Esophagus muscularis mucosa (tissue), 4 donors: ENCODE measurements at regions not wholly inside any gene's neighbourhood (a gene's known extent, or its start where the extent isn't known, plus 50 kb on each side); places are given as distances from the start of the nearest gene placed in this dataset.

ENCODE experiments used
- DNase-seq: peaks from one replicate; pipeline ENCODE4 v3.0.0-alpha.2; 2017; ENCODE audit errors: extremely low spot score
- H3K27ac ChIP-seq, 4 donors: fragments of 200-600 bp; sonication (generic); replicated peaks in 1 of 4; 1 replicate in 3 of 4; 2 replicates in 1 of 4; pipeline ENCODE4 v1.5.1; 2016 to 2019; ENCODE audit warnings: mild to moderate bottlenecking in 1 of 4
- H3K27me3 ChIP-seq, 4 donors: fragments of 200-600 bp; sonication (generic); one replicate each; pipeline versions ENCODE4 v1.5.1 to v1.6.0; 2016 to 2019
- H3K36me3 ChIP-seq, 4 donors: fragments of 200-600 bp; sonication (generic); one replicate each; pipeline ENCODE4 v1.5.1; 2016 to 2019
- H3K4me1 ChIP-seq, 4 donors: fragments of 200-600 bp; sonication (generic); one replicate each; pipeline ENCODE4 v1.5.1; 2016 to 2019
- H3K4me3 ChIP-seq, 4 donors: fragments of 200-600 bp; sonication (generic); 1 replicate in 2 of 4; 2 replicates in 2 of 4; pipeline ENCODE4 v1.5.1; 2016 to 2019; ENCODE audit warnings: mild to moderate bottlenecking in 4 of 4, moderate library complexity in 1 of 4
- H3K9me3 ChIP-seq, 4 donors: fragments of 200-600 bp; sonication (generic); 1 replicate in 3 of 4; 2 replicates in 1 of 4; pipeline ENCODE4 v1.5.1; 2016 to 2019
- EP300 ChIP-seq: sonication (generic); formaldehyde crosslinking; IDR thresholded peaks from one replicate; pipeline ENCODE4 v1.6.1; 2017; ENCODE audit warnings: antibody characterized with exemption
- POLR2A ChIP-seq: fragments of 450-650 bp; IDR thresholded peaks from one replicate; pipeline ENCODE4 v1.6.1; 2017; ENCODE audit warnings: antibody characterized with exemption, moderate library complexity, mild to moderate bottlenecking, low read depth
- POLR2AphosphoS5 ChIP-seq, 2 donors: sonication (generic); formaldehyde crosslinking; IDR thresholded peaks; one replicate each; pipeline ENCODE4 v1.6.1; 2017; ENCODE audit warnings: antibody characterized with exemption in 2 of 2
- WGBS: methylation state at CpG from one replicate; pipeline ENCODE4 v1.1.5; 2018; 5-methylcytosine and 5-hydroxymethylcytosine counted together
- intact Hi-C: fragments of 100-400 bp; cut with DNase I; formaldehyde crosslinking; loops from one replicate; pipeline ENCODE4 v1.15.1; 2023
- TF ChIP-seq, protein P1 (sequence below), 3 experiments: fragments of 200-600 bp in 2 of 3; fragments of 450-650 bp in 1 of 3; sonication (generic) in 2 of 3; IDR thresholded peaks; one replicate each; pipeline ENCODE4 v1.5.1; 2017 to 2019; ENCODE audit warnings: antibody characterized with exemption in 3 of 3, mild to moderate bottlenecking in 2 of 3, moderate library complexity in 1 of 3

DNA sequence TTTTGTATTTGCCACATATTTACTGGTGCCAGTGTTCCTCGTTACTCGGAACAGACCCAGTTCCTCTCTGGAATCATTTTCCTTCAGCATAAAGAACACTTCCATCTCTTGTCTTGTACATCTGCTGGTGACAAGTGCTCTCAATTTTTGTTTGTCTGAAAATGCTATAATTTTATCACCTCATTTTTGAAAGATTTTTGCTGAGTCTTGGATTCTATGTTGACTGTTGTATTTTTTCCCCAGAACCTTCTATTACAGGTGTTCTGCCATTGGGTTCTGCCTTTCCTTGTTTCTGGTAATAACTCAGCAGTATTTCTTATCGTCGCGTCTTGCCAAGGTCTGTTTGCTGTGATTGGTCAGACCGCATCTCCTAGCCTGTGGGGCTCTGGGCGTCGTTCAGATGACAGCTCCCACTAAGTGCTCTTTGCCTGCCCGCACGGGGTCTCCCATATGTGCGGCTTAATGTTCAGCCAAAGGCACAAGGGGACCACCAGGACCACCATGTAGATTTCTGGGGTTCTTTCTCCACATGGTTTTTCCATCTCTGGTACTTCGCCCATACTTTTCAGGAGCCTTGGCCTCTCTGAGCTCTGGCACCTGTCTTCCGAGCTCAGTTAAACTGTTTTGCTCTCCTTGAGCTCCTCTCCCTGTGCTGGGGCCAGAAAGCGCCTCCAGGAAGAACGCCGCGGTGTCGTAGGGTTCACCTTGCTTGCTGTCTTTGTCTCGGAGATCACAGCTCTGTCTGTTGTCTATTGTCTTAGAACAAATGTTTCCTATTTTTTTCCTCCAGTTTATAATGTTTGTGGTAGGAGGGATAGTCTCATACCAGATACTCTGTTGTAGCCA is 80.0 kb downstream of the METRNL start:
- Histone ChIP-seq H3K9me3 (no peaks in the 10 kb centered on the region), H3K4me3 (no peak overlapping the region), H3K4me1 (peaks cover 0 to 7% (median 1%) of the 10 kb centered on the region in 4 donors), H3K36me3 (no peaks in the 10 kb centered on the region), H3K27me3 (peaks cover 0 to 3% (median 0%) of the 10 kb centered on the region in 4 donors), H3K27ac (no peak overlapping the region)
- no peak for DNase-seq
- no peak for TF ChIP-seq POLR2AphosphoS5 (IDR thresholded peaks at IDR 0.05)
- TF ChIP-seq POLR2A = no peak
- TF ChIP-seq, protein P1, sequence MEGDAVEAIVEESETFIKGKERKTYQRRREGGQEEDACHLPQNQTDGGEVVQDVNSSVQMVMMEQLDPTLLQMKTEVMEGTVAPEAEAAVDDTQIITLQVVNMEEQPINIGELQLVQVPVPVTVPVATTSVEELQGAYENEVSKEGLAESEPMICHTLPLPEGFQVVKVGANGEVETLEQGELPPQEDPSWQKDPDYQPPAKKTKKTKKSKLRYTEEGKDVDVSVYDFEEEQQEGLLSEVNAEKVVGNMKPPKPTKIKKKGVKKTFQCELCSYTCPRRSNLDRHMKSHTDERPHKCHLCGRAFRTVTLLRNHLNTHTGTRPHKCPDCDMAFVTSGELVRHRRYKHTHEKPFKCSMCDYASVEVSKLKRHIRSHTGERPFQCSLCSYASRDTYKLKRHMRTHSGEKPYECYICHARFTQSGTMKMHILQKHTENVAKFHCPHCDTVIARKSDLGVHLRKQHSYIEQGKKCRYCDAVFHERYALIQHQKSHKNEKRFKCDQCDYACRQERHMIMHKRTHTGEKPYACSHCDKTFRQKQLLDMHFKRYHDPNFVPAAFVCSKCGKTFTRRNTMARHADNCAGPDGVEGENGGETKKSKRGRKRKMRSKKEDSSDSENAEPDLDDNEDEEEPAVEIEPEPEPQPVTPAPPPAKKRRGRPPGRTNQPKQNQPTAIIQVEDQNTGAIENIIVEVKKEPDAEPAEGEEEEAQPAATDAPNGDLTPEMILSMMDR (IDR thresholded peaks at IDR 0.05) = no peak
- no peak for TF ChIP-seq EP300
- intact Hi-C loops = no loop called here
- 90% methylated on average over 19 of the region's 19 CpGs for WGBS

GRCh38 chr17:83160443-83161297 is 81.3 kb downstream of the METRNL start:
- TF ChIP-seq, protein P1 (IDR thresholded peaks at IDR 0.05) = no peak
- TF ChIP-seq POLR2A (no peak), EP300 (no peak), POLR2AphosphoS5 (IDR thresholded peaks at IDR 0.05) (no peak)
- no peak overlapping the region for H3K27ac ChIP-seq
- 84% methylated on average over 19 of the region's 19 CpGs for WGBS
- no peak overlapping the region for H3K4me3 ChIP-seq
- intact Hi-C loops = no loop called here
- H3K9me3 ChIP-seq = no peaks in the 10 kb centered on the region
- no peaks in the 10 kb centered on the region for H3K36me3 ChIP-seq
- no peaks in the 10 kb centered on the region for H3K4me1 ChIP-seq
- peak; percentile 74 for DNase-seq
- peaks cover 0 to 3% (median 0%) of the 10 kb centered on the region in 4 donors for H3K27me3 ChIP-seq

DNA sequence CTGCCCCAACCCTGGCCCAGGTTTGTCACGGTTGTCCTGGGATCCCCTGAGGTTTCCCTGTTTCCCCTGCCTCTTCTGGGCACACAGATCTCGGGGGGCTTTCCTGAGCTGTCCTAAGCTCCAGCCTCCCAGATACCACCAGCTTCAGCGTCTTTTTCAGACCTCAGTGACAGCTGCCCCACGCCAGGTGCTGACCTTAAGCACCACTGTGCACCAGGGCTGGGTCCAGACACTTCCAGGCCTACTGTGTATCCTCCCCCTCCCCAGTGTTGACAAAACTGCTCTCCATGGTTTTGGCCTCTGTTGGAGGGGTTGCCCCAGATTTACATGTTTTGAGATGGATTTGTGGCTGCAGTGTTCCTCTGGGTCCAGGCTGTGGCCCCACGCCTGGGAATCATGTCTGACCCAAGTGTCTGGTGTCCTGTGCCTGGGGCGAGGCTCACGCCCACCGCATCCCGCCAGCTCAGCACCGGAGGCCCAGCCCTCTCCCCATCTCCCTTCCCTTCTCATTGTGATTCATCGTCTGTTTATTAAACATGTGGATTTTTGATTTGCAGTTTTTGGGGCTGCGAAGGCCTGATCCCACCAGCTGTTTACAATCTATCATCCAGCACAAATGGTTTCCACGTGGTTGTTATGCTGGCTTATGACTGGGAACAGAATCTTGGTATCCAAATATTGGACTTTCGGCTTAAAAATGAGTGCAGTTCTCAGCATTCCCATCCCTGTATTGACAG is 82.1 kb downstream of the METRNL start:
- no peaks in the 10 kb centered on the region for H3K36me3 ChIP-seq
- WGBS = 66% methylated on average over 13 of the region's 14 CpGs
- TF ChIP-seq EP300 (no peak), POLR2AphosphoS5 (IDR thresholded peaks at IDR 0.05) (no peak), POLR2A (no peak)
- TF ChIP-seq, protein P1 (IDR thresholded peaks at IDR 0.05) = no peak
- no peak overlapping the region for H3K27ac ChIP-seq
- DNase-seq = no peak
- H3K4me3 ChIP-seq = no peak overlapping the region
- H3K27me3 ChIP-seq = peaks cover 0 to 3% (median 0%) of the 10 kb centered on the region in 4 donors
- intact Hi-C loops = no loop called here
- no peaks in the 10 kb centered on the region for H3K9me3 ChIP-seq
- no peaks in the 10 kb centered on the region for H3K4me1 ChIP-seq

DNA sequence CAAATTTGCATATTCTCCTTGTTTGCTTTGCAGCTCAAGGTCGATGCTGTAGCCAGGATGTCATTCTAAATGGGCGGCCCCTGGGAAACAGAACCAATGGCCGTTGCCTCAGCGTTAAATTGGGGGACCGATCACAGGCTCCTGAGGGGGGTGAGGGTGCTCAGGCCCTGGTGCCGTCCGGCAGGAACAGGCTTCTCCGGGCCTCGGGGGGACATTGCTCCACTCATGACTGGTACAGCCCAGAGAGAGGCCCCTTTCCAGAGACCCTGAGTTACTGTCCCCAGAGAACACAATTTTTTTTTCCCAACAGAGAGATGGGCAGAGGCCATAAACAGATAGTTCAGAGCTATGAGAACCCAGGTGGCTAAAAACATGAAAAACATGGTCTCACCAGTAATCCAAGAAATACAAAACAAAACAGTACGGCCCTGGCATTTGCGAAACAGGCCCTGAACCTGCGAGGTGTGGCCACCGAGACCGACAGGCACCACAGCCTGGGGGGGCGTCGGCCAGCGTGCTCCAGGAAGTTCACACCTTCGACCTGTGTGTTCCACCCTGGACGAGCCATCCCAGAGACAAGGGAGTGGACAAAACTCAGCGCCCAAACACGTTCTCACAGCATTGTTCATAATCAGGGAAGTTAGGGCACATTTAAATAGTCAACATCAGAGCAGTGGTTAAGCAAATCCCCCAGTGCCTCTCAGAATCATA is 82.8 kb downstream of the METRNL start:
- Histone ChIP-seq H3K27ac (no peak overlapping the region), H3K4me1 (no peaks in the 10 kb centered on the region), H3K4me3 (no peak overlapping the region), H3K9me3 (no peaks in the 10 kb centered on the region), H3K27me3 (peaks cover 0 to 3% (median 0%) of the 10 kb centered on the region in 4 donors), H3K36me3 (no peaks in the 10 kb centered on the region)
- WGBS = 77% methylated on average over 21 of the region's 21 CpGs
- no peak for DNase-seq
- no peak for TF ChIP-seq EP300
- no peak for TF ChIP-seq POLR2AphosphoS5 (IDR thresholded peaks at IDR 0.05)
- TF ChIP-seq, protein P1 (IDR thresholded peaks at IDR 0.05) = no peak
- TF ChIP-seq POLR2A = no peak
- intact Hi-C loops = no loop called here
